HG03280 (cell line): ENCODE measurements at regions not wholly inside any gene's neighbourhood (a gene's known extent, or its start where the extent isn't known, plus 50 kb on each side); places are given as distances from the start of the nearest gene placed in this dataset.
"Not testable (repeated sequence)": the region's sequence is repeated elsewhere in the genome, so short reads cannot be mapped to it uniquely, and the experiment has no call there.

Source experiments
- ATAC-seq: cut with Tn5 transposase; IDR thresholded peaks from one replicate; pipeline ENCODE4 v1.9.1; 2021; ENCODE audit warnings: mild to moderate bottlenecking, moderate library complexity; ENCODE audit not compliant: unreplicated experiment

DNA sequence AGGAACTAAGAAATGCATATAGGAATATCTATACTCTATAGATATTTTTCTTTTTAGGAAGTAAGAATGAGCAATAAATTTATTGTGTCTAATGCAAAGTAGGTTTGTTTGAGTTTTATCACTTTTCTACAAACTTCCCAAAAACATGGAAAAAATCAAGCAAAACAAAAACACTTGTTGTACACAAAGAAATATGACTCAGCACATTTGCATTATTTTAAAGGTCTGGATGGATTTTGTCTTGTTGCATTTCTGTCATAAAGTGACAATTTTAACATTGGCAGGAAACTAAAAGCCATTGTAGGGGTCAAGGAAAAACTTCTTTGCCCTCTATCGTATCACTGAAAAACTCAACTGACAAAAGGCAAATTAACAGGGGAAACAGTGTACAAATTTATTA, 267.2 kb downstream of the PYDC2 start:
- ATAC-seq: no peak

DNA sequence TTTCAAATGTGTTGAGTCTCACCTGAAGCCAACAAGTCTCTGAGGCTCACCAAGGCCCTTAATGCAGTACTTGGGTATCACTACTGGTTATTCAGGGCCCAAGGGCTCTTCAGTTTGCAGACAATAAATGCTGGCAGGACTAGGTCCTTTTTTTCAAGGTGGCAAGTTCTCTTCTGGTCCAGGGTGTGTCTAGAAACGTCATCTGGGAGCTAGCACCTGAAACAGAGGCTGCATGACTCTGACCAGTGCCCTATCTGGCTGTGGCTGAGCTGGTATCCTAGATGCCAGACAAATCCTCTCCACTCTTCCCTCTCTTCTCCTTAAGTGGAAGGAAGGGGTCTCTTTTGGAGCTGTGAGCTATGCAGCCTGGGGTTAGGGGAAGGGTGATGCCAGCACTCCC, 276.8 kb downstream of the PYDC2 start:
- no peak for ATAC-seq

DNA sequence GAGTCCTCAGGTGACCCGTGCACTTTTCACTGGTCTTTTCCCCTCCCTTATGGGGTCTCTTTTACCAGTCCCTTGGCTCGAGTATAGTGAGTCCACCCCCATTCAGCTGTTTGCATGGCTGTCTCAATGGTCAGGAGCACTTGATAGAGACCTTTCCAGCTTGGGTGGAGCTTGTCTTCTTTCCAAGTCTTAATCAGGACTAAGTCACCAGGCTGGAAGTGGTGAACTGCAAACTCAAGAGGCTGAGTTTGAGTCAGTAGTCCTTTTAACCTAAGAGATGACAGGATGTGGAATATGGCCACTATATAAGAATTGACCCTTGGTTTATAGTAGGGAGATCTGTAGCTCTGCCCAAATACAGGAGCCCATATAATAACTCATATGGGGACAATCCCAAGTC, 279.7 kb downstream of the PYDC2 start:
- ATAC-seq: no peak

DNA sequence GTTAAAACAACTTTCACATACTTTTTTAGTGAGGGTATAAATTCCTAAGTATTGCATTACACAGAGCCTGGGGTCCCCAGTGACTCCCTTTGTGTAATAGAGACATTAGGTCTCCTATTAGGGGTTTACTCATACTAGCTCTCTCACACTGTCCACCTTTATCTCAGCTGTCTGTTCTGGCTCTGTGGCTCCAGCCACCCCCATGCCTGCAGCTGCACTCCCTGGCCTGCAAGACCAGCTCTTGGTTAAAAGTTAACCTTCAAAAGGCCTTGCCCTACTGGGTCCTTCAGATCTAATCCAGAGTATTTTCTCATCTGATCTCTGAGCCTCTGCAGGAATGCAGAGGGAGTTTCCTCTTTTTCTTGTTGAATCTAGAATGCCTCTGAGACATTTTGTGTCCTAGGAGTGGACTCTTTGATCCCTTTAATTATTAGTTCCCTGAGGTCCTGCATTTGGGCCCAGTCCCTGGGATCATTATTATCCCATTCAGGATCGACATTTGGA, 280.9 kb downstream of the PYDC2 start:
- ATAC-seq: not testable (repeated sequence)

DNA sequence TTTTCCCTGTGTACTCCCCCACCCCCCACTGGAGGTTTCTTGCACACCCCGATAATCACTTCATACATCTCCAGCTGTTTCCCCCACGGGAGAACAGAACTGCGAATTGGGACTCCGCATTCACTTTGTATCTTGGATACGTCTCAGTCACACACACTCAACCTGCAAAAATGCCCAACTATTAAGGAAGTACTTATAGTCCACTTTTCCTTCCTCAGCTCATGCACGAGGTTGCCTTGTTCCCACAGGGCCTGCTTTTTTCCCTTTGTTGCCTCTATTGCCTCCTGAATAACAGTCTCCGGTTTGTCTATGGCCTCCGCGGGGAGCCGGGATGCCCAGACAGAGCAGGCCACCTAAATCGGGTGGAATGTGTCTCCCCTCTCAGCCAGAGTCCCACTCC, 282.3 kb downstream of the PYDC2 start:
- no peak for ATAC-seq

DNA sequence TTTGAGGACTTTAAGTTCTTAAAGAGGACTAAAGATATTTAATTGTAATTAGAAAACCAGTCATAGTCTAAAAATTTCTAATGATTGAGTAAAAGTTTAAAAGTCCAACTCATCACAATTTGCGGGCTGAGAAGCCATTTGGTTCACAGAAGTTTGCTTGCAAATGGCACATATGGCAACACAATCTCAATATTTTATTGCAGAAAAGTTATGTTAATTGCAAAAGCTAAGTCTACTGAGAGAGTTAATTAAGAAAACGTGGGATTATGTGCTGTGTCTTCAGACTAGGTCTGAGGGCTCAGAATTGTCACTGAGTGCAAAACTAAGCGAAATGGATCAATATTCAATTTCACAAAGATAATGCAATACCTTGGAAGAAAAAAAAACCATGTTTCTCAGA, 289.7 kb downstream of the PYDC2 start:
- ATAC-seq: no peak

DNA sequence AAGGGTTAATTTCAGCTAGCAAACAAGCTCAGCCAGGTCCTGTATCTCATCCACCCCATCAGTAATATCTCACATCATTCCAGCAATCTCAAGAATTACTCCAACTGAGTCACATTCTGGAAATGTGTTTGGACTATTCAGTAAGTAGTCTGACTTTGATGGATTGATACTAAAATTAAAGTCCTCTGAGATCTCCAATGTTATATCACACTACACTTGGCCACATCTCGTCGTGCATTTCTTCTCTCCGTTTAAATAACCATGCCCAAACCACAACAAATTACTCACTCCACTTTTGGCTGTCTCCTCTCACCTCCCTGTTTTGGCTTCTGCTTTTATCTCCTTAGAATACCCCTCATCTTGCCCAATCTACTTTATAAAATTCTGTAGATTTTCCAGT, 292.2 kb downstream of the PYDC2 start:
- ATAC-seq: no peak

DNA sequence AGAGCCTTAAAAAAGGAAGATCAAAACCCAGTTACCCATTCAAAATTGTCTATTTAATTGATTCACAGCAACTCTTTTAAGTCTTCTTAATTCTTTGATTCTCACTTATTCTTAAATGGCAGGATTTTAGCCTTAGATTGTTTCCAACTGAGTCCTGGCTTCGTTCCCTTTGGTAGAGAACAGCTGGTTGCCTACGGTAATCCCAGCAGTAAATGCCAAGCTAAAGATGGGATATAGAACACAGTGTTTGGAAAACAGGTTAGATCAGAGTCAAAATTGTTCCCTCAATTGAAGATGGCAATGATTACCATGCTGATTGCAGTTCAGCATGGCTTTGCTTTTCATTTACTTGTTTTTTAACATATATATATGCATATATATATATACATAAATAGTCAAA, 300.9 kb downstream of the PYDC2 start:
- no peak for ATAC-seq

DNA sequence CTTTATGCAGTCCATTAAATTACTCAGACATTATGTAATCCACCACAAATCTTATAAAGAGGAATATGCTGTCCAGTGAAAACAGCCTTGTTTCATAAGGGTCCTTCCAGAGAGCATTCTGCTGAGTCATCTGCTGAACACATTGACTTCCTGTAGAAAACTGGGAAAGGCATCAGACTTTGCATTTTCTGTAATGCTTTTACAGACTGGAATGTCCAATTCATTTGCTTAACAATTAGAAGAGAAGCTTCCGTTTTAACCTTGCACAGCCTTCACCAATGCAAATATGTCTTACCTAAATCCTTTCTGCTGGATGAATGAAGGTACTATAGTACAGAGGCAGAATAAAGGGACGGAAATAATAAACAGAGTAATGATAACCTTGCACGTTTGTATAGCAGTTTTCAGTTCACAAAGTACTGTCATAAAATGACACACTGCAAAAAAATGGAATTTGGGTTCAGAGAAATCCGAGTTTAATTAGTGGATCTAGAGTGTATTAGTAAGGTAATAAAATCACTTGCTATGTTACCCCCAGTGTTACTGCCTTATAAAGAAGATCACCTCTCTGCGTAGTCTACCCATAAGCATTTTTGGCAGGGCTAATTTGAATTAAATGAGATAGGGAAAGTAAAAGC, 301.5 kb downstream of the PYDC2 start:
- no peak for ATAC-seq

DNA sequence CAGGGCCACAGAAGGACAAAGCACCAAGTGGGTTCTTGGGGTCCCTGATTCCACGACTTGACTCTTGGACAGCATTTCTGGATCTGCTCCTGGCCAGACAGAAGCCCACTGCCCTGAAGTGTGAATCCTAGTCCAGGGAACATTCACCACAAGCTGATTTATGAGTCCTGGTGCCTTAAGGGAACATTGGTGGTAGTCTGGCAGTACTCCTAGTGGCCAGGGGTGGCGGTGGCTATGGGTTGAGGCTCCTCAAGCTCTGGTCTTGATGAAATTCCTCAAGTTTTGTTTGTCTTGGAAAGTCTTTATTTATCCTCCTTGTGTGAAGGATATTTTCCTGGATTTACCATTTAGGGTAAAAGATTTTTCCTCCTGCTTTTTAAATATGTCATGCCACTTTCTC, 307.5 kb downstream of the PYDC2 start:
- ATAC-seq: no peak

DNA sequence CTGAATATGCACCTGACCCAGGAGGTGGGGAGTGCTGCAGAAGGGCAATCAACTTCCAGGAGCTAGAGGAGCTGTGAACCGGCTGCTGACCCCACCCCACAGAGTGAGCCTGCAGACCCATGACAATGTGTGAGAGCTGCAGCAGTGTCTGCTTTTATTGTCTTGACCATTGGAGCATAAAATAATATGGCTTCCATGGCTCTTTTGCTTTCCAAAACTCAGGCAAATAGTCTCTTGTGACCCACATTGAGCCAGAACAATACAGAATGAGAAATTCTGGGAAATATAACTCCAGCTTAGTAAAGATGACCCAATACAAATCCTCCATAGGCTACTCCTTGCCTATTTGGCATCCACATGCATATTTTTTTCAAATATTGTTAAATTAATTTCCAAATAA, 309.6 kb downstream of the PYDC2 start:
- no peak for ATAC-seq

DNA sequence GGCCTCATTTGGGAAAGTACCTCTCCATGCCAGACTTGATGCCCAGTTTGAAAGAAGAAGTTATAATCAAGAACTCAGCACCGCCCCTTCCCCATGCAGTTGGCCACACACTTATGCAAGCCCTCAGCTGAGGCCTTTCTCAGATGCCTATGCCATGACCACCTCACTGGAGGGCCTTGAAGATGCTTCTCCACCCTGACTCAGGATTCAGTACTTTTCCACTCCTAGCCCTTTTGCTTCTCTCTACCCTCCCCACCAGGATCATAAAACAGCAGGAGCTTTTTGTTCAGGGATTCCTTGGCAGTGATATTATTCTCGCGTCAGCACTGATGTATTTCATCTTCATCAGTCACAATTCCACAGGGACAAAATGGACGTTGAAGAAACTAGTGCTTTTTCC, 313.5 kb downstream of the PYDC2 start:
- no peak for ATAC-seq

DNA sequence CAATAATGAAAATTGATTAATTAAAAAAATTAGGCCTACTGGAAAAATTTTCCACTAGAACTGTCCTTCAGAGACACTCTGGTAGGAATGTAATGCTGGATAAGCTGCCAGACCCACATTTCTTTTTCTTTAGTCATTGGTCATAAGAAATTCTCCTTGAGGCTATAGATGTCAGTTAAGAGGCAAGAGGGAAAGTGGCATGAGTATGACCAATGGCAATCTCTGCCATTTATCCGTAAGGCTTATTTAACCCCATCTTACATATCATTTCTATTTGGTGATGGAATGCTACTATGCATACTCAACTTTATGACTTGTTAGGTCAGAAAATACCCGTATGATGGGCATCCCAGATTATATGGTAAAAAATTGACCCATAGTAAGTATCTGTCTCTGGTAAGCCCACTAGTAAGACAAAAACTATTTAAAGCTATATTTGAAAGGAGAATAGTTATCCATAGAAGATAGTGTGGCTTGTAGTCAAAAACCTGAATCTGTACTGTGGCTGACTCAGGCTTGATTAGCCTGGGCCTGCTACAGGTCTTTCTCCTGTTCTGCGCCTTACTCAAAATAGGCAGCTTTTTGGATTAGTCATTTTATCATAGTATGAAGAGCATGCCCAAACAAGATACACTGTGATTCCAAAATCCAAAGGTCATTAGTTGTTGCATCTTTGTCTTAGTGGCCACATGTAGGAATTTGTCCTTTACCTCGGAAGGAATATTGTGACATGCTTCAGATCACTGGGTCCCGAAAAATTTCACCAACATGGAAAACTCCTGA, 314.7 kb downstream of the PYDC2 start:
- no peak for ATAC-seq

DNA sequence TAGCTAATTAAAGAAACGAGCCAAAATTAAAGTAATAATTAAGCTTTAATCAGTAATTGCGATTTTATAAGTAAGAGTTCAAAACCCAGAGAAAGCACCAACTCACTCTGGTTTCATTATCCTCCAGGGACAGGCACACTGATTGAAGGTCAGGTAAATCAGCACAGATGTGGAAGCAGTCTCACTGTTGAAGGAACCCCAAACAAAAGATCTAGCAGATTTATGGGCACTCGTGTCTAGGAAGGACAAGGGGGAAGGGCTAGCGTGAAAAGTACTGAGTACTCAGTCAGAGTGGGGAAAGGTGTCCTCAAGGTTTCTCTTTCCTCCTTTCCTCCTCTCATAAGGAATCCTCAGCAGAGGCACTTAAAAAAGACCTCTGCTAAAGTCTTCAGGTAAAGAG, 320.1 kb downstream of the PYDC2 start:
- no peak for ATAC-seq

DNA sequence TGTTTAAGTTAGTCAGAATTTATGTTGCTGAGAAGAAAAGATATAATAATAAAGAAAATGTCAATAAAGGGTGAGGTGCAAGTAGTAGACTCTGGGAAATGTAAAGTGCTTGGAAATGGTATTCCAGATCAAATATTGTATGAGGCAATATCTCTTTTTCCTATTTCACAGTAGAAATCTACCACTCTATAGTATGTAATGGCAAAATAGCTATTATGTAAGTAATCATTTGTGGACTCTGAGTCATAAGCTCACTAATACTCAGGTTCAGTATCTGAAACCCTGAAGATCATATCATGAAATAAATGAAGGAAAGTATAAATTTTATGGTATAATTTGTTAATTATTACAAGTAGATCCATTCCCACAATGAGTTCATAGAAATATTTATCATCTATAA, 322.1 kb downstream of the PYDC2 start:
- no peak for ATAC-seq

DNA sequence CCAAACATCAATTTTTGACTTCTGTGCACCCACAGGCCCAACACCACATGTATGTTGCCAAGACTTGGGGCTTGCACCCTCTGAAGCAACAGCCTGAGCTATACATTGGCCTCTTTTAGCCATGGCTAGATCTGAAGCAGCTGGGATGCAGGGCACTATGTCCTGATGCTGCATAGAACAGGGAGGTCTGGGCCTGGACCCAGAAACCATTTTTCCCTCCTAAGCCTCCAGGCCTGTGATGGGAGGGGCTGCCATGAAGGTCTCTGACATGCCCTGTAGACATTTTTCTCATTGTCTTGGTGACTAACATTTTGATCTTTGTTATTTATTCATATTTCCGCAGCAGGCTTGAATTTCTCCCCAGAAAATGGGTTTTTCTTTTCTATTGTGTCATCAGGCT, 330.0 kb downstream of the PYDC2 start:
- ATAC-seq: no peak

DNA sequence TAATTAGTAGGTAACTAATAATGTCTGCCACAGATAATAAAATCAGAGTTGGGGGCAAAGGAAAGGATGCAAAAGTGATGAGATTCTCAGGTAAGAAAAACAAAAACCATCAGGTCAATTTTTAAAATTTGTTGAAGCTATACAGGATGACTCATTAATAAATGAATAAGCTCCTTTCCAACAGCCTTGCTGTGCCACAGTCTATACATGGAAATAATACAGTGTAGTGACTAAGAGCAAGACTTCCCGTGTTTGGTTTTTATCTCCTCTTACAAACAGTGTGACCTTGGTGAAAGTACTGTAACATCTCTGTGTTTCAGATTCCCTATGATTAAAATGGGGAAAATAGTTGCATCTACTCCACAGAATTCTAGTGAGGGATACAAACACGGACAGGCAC, 331.6 kb downstream of the PYDC2 start:
- no peak for ATAC-seq

DNA sequence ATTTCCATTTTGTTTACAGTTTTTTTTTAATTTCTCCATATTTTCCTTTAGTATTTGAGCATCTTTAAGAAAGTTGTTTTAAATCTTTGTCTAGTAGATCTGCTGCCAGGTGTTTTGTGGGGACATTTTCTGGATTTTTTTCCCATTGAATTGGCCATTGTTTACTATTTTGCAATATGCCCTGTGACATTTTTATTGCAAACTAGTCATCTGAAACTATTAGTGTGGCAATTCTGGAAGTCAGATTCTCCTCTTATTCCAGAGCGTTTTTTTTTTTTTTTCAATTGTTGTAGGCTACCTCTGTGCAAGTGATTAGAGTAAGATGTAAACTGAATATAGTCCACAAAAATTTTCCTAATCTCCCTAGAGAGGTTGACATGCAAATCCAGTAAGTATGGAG, 334.2 kb downstream of the PYDC2 start:
- no peak for ATAC-seq

DNA sequence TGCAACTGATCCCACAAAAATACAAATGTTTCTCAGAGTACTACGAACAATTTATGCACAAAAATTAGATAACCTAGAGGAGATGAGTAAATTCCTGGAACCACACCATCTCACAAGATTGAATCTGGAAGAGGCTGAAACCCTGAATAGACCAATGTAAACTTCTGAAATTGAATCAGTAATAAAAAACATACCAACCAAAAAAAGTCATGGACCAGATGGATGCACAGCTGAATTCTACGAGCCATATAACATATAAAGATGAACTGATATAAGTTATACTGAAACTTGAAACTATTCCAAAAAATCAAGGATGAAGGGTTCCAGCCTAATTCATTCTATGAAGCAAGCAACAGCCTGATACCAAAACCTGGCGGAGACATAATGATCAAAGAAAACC, 336.3 kb downstream of the PYDC2 start:
- ATAC-seq: no peak

DNA sequence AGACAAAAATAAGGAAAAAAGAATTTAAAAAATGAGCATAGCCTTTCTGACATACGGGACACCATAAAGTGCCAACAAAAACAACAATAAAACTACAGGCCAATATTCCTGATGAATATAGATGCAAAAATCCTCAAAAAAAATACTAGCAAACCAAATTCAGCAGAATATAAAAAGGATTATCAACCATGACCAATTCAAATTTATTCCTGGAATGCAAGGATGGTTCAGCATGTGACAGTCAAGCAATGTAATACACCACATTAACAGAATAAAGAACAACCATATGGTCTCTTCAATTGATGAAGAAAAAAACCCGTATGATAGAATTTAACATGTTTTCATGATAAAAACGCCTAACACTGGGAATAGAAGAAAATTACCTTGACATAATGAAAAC, 341.7 kb downstream of the PYDC2 start:
- ATAC-seq: no peak

DNA sequence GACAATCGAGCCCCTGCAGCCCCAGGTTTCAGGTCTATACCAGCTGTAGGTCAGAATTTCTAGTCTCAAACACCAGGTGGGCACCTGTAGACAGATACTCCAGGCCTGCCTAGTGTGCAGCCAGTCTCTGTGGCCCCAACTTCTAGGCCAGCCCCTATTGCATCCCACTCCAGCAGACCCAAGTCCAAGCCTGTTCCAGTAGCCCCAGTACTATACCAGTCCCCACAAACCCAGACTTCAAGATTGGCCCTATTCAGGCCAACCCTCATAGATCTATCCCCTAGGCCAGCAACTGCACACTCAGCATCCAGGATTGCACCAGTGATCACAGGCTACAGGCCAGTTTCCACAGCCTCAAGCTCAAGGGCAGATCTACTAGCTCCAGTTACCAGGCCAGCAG, 344.0 kb downstream of the PYDC2 start:
- ATAC-seq: no peak

DNA sequence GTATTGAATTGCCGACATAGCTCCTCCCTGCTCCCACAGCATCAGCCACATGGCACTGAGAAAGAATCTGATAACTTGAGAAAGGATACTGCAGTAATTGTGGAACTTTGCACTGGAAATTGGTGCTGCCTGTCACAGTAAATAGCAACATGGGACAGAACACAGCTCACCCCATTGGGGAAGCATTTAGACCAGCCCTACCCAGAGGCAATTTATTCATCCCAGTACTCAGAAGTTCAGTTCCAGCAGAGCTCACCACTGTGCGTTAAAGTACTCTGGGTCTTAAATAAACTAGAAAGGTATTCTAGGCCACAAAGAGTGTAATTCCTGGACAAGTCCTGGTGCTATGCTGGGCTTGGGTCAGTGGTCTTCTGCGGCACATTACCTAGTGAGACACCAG, 347.1 kb downstream of the PYDC2 start:
- ATAC-seq: no peak
